ENCODE measurements at regions not wholly inside any gene's neighbourhood (a gene's known extent, or its start where the extent isn't known, plus 50 kb on each side); places are given as distances from the start of the nearest gene placed in this dataset.
A peak's percentile ranks its signal among the peaks of the same experiment; 100 is the strongest.
"Not testable (repeated sequence)": the region's sequence is repeated elsewhere in the genome, so short reads cannot be mapped to it uniquely, and the experiment has no call there.

DNA sequence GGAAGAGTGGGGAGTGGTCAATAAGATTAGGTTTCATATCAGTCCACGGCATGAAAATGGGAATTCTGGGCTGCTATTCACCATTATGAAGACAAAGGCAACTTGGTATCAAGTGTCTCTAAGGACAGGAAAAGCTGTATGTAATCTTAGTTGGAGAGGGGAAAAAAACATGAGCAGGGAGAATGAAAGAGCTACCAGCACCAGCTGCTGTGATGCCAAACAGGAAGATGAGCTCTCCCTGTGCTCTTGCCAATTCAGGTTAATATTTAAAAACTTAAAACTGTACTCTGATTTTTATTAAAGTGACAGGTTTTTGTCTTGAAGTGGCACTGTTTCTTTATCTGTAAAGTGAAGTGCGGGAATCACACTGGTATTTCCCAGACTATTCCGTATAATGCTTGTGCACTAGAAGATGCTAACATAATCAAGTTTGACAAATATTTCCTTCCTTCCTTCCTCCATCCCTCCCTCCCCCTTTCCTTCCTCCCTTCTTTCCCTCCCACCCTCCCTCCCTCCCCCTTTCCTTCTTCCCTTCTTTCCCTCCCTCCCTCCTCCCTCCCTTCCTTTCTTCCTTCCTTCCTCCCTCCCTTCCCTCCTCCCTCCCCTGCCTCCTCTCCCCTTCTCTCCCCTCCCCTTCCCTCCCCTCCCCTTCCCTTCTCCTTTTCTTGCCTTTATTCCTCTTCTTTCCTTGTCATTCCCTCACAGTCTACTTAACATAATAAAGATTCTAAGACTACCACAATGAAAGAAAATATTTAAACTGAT lies 1383.0 kb upstream of the C9orf72 start:
- DNase-seq, result no peak

GRCh38 chr9:28960602-28961001 lies 1387.3 kb upstream of the C9orf72 start:
- DNase-seq, result no peak

GRCh38 chr9:28961623-28962022 lies 1388.3 kb upstream of the C9orf72 start:
- no peak for DNase-seq

GRCh38 chr9:28967226-28967625 lies 1393.9 kb upstream of the C9orf72 start:
- DNase-seq, result no peak

GRCh38 chr9:28970241-28970654 lies 1397.0 kb upstream of the C9orf72 start:
- no peak for DNase-seq

GRCh38 chr9:28971881-28972280 lies 1398.6 kb upstream of the C9orf72 start:
- no peak for DNase-seq

GRCh38 chr9:28976250-28976649 lies 1403.0 kb upstream of the C9orf72 start:
- no peak for DNase-seq

DNA sequence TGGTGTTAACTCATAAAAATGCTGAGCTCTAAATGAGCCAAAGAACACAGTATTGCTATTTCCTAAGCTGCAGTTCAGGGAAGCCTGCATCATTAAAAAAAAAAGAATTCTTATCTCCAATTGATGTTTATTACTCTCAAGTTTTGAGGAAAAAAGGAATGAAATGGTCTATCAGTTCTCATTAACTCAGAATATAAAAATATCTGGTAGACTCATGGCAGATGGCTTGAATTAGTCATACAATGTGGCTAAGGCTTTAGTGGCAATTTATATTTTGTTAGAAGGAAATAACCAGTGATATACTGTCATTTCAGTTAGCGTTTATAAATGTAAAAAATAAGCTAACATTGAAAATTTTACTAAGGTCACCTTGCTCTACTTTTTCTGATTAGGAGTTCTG lies 1403.4 kb upstream of the C9orf72 start:
- no peak for DNase-seq

GRCh38 chr9:28981129-28981528 lies 1407.8 kb upstream of the C9orf72 start:
- DNase-seq, result no peak

DNA sequence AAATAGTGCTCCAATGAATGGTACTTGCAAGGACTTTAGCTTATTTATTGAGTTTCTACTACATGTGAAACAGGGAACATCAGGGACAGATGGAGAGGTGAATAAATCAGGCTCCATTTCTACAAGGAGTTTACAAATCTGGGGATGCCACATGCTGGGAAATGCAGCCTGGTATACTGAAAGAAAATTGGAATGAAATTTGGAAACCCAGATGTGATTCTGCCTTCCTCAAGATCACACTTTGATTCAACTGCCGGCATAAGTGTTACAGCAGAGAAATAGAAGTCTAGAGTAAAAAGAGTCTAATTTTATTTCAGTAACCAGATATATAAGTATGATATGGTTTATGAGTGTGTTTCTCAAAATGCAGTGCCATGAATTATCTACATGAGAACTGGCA lies 1408.4 kb upstream of the C9orf72 start:
- DNase-seq, result no peak

GRCh38 chr9:28984016-28984415 lies 1410.7 kb upstream of the C9orf72 start:
- DNase-seq, result no peak

- not testable (repeated sequence) for DNase-seq
These were observed 1416.7 kb upstream of the C9orf72 start for GRCh38 chr9:28990009-28990408.

- no peak for DNase-seq
These were observed 1425.8 kb upstream of the C9orf72 start for GRCh38 chr9:28999057-28999456.

DNA sequence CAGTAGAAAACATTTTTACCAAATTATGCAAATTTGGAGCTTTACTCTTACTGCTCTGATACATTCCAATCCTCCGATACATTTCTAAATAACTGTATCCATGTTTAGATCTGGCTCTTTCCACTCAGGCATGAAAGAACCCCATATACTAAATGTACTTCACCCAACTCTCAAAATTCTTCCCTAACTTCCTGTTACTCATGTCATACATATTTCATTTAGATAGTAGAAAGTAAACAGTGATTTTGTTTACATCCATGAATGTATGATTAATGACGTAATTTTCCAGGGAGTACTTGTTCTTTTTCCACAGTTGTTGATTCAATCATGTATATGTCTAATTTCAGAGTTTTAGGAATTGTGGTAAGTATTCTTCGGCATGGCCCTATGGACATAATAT lies 1426.5 kb upstream of the C9orf72 start:
- no peak for DNase-seq

GRCh38 chr9:29001006-29001405 lies 1427.7 kb upstream of the C9orf72 start:
- DNase-seq, result no peak

GRCh38 chr9:29004988-29005387 lies 1431.7 kb upstream of the C9orf72 start:
- no peak for DNase-seq

DNA sequence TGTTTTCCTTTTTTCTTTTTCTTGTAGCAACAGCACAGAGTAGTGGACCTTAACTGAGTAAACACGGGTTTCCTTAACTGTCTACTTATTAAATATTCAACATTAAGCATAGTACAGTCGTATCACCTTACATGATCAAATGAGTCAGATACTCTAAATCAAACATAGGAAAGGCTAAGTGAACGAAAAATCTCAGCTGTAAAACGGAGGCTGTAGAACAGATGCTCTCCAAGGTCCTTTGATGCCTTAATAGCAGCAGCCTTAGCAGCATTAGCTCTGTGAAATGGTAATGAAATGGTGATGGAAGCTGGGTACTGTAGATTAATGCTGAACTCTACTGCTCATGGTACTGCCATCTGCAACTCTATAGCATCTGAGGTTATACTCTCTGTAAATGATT lies 1433.3 kb upstream of the C9orf72 start:
- peak; percentile 51 for DNase-seq

DNA sequence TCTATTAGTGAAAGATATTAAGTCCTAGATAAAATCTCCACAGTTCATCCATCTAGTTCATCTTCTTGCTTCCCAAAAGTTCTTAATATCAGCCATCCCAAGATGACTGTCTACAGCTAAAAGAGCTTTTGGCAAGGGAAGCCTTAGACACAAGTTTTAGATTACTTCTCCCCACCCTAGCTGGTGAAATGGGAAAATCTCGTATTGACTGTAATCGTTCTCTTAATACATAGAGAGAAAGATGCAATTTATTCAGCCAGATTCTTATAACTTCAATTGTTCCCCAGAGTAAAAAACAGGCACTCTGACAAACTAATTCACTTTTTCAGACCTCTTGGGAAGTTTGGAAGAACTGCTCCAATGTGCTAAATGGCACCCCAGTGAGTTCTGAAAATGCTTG lies 1439.6 kb upstream of the C9orf72 start:
- DNase-seq, result no peak

DNA sequence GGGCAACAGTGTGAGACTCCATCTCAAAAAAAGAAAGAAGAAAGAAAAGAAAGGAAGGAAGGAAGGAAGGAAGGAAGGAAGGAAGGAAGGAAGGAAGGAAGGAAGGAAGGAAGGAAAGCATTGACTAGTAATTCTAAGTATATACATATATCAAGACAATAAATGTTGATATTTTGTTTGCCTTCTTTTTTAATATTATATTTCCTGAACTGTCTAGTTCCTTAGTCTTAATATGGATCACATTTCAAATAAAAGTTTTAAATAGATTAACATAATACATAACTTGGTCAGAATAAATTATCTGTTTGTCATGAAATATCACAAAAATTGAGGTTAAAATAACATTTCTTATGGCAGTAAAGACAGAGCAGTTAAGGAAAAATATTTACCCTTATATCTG lies 1448.4 kb upstream of the C9orf72 start:
- DNase-seq, result no peak

- DNase-seq, result no peak
These were observed 1465.1 kb upstream of the C9orf72 start for GRCh38 chr9:29038332-29038731.

DNA sequence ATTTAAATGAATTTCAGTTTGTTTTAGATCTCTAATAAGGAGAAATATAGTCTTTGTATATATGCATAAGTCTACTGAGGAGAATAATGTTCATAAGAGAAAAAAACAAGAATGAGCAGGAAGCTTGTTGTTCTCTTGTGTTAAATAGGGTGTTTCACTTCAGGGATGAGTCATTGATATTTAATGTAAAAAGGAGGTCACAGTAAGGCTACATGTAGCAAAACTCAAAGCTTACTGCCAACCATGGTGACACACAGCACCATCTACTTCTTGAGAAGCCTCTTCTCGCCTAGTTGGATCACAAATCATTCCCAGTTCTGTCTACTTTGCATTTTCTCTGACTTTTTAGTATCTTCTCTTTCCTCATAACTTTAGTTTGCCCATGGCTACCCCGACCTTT lies 1466.0 kb upstream of the C9orf72 start:
- no peak for DNase-seq

DNA sequence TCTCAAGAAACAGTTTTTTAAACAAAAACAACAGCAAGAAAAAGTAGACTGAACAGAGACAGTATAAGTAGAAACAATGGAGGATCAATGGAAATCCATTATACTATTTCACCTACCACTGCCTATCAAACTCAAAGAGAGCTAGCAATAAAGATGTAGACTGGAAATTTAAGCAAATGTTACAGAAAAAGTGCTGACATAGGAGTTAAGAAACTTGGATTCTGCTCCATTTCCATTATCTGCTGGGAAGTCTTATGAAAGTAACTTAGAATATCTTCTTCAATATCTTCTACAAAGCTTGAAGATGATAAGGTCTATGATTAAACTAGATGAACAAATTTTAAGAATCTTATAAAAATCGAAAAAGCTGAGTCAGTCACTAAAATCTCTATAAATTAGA lies 1469.8 kb upstream of the C9orf72 start:
- DNase-seq, result no peak

- DNase-seq, result no peak
These were observed 1471.7 kb upstream of the C9orf72 start for GRCh38 chr9:29044959-29045358.

- DNase-seq, result no peak
These were observed 1486.8 kb upstream of the C9orf72 start for GRCh38 chr9:29060041-29060440.

GRCh38 chr9:29062446-29062845 lies 1489.2 kb upstream of the C9orf72 start:
- DNase-seq, result no peak
